Activated CD4-positive, CD25-positive, alpha-beta regulatory T cell treated with anti-CD3 and anti-CD28 coated beads, Interleukin-2, amount 50 U/mL, for 16 hours (primary cell): ENCODE measurements at regions not wholly inside any gene's neighbourhood (a gene's known extent, or its start where the extent isn't known, plus 50 kb on each side); places are given as distances from the start of the nearest gene placed in this dataset.

ENCODE experiments used
- DNase-seq: peaks from one replicate; pipeline ENCODE4 v3.0.0-alpha.2; 2020; ENCODE audit warnings: low read depth, low spot score

DNA sequence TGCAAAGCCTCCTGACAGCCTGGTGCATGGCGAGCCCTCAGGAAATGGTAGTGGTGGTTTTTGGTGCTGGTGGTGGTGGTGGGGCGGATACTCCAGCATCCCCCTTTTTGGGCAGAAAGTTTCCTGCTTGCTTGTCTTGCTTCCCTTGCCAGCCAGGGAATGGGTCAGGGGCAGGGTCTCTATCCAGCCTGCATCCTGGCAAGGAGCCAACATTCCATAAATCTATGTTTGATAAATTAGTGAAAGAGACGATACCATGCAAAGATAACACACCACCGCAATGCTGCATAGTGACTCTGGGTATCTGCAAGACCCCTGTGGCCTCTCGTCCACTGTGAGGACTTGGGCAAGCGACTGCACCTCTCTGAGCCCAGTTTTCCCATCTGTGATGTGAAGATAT, 246.2 kb downstream of the LRFN2 start:
- DNase-seq: no peak

GRCh38 chr6:40340196-40340595, 247.0 kb downstream of the LRFN2 start:
- DNase-seq: no peak

GRCh38 chr6:40338306-40338705, 248.9 kb downstream of the LRFN2 start:
- DNase-seq: no peak

DNA sequence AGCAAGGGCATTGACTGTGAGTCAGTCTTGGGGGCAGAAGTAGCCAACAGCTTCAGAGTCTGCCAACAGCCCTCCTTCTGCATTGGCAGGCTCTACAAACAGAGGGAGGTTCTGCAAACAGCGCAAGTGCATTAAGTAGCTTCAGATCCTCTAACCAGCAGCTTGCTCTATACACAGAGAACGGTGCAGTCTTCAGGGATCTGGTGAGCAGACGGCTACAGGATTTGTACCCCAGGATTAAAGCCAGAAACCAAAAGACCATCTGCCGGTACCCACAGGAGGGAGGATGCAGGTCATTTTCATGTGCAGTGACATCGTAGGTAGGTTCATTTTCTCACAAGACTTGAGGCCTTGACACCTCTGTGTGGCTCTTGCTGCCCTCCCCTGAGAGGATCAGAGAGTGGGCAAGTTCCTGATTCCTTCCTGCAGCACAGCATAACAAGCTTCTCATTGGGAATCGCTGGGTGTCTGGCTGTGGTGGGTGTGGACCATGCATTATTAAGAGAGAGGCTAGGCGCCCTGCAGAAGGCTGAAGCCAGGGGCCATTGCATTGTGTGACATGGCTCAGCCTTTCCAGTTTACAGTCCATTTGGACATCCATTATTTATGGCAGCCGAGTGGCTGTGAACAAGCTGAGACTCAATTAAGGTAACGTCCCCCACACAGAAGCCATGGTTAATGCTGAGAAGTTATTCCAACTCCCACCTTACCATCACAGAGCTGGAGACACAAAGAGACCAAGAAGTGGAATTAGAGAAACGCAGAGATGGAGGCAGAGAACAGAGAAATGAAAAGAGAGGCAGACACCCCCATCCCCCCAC, 250.0 kb downstream of the LRFN2 start:
- DNase-seq: no peak

- DNase-seq: no peak
Observed at GRCh38 chr6:40336296-40336695, 250.9 kb downstream of the LRFN2 start.

- no peak for DNase-seq
Observed at GRCh38 chr6:40334496-40335270, 252.5 kb downstream of the LRFN2 start.

- no peak for DNase-seq
Observed at GRCh38 chr6:40331545-40331944, 255.6 kb downstream of the LRFN2 start.

DNA sequence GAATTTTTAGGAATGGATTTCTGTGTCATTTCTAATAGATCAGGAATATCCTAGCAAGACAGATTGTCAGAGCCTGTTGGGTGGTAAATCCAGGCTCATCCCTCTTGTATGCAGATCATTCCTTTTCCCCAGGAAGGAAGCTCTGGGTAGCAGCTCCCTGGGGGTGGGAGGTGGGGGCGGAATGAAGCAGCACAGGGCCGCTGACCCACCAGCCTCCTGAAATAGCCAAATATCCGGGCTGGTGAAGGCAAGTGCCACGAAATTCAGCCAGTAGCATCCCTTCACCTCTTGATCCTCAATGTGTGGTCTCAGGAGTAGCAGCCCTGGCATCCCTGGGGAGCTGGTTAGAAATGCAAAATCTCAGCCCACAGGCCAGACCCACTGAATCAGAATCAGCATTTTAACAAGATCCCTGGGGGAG, 256.9 kb downstream of the LRFN2 start:
- DNase-seq: no peak

- DNase-seq: no peak
Observed at GRCh38 chr6:40328986-40329545, 258.1 kb downstream of the LRFN2 start.

DNA sequence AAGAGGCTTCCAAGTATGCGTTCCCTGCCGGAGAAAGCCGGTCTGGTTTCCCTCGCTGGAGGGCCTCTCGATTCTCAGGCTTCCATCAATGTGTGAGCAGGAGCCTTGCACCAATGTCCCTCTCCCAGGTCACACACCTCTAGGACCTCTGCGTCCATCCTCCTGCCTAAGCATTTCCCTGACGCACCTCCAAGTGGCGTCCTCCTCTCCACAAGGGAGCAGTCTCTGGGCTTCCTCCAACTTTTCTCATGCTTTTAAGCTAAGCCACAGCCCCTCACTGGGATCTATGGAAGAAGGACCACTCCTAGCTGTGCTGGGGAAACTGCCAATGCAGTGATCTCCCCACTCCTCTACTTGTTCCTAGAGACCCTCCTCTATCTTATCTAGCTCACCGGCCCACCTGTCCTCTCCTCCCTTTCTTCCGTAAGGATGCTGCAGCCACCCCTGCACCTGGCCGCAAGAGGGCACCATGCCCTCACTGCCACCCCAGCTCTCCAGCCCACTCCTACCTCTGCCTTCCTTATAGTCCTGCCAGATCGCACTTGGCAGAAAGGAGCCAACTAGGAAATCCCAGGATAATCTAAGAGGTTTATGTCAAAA, 258.7 kb downstream of the LRFN2 start:
- no peak for DNase-seq

GRCh38 chr6:40326714-40327421, 260.3 kb downstream of the LRFN2 start:
- no peak for DNase-seq

DNA sequence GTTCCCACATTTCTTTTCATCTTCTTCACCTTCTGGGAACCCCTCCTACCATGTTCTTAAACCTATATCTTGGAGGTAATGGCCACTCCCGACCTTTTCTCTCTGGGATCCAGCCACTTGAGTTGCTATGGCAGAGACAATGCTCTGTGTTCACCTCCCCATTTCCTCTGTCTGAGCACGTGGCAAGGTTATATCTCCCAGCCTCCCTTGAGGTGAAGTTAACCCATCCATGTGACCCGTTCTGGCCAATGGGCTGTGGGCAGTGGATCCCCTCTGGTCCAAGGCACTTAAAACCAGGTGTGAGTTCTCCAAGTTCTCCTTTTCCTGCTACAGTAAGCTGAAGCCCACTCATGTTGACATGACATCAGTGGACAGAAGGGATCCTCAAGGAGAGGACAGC, 261.4 kb downstream of the LRFN2 start:
- no peak for DNase-seq

GRCh38 chr6:40325041-40325440, 262.1 kb downstream of the LRFN2 start:
- no peak for DNase-seq

DNA sequence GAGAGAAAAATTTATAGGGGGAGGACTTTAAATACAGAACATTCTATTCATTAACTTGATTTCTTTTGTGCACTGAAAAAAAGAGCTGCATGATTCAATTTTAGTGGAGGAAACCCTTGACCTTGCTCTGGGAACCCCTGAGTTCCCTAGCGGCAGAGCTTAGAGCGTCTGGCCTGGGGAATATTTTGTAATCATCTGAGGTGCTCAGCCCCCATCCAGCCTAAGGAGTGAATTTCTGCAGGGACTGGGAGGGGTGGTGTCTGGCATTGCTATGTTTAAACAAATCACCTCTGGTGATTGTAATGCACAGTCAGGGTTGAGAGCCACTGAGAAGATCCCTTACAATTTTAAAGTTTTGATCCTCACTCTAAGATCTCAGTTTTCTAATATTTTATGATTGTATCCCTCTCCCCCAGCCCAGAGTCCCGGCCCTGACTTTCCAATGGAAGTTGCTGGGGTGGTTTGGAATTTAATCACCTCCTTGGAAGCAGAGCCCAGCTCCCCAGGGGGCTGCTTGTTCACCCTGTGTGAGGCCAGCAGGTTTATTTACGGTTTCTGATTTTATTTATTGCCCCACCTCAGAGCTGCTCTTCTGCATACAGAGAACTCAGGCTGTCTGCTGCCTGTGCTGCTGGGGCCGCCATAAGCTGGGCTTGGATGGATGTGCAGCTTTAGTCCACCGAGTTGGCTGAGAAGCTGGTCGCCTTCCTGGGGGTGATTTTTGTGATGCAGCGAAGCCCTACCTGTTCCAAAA, 263.1 kb downstream of the LRFN2 start:
- DNase-seq: no peak

GRCh38 chr6:40322336-40322735, 264.8 kb downstream of the LRFN2 start:
- no peak for DNase-seq

GRCh38 chr6:40321616-40322015, 265.5 kb downstream of the LRFN2 start:
- DNase-seq: no peak

- no peak for DNase-seq
Observed at GRCh38 chr6:40320947-40321346, 266.2 kb downstream of the LRFN2 start.

GRCh38 chr6:40320441-40320840, 266.7 kb downstream of the LRFN2 start:
- no peak for DNase-seq

DNA sequence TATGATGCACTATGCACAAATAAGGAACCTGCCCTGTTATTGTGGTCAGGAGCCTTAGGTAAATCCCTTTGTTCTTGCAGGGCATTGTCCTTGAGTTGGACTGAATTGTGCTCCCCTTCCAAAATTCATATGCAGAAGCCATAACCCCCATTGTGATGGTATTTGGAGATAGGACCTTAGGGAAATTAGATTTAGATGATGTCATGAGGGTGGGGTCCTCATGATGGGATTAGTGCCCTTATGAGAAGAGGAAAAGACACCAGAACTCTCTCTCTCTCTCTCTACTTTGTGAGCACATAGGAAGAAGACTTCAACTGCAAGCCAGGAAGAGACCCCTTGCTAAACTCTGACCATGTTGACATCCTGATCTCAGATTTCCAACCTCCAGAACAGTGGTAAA, 268.0 kb downstream of the LRFN2 start:
- no peak for DNase-seq

GRCh38 chr6:40315060-40315459, 272.1 kb downstream of the LRFN2 start:
- DNase-seq: no peak

DNA sequence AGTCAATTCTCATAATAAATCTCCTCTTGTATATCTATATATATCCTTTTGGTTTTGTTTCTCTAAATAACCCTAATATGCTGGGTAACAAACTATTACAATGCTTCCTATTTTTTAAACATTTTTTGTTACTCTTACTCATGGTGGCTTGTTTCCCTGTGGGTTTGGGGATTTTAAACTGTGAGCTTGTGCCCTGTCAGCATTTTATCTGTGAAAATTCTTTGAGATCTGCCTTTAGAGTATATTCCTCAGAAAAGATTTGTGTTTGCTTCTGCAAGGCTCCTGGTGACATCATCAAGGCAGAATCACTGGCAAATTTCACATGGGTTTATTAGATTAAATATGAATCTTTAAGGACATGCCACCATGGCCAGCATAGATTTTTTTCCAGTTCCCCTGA, 273.6 kb downstream of the LRFN2 start:
- DNase-seq: no peak
